GM06990 (cell line): ENCODE measurements at regions not wholly inside any gene's neighbourhood (a gene's known extent, or its start where the extent isn't known, plus 50 kb on each side); places are given as distances from the start of the nearest gene placed in this dataset.
A peak's percentile ranks its signal among the peaks of the same experiment; 100 is the strongest.
"Not testable (repeated sequence)": the region's sequence is repeated elsewhere in the genome, so short reads cannot be mapped to it uniquely, and the experiment has no call there.

Source experiments
- DNase-seq: peaks from one replicate; pipeline ENCODE4 v3.0.0-alpha.2; 2011; ENCODE audit not compliant: insufficient read length; ENCODE audit errors: extremely low read depth
- H3K27me3 ChIP-seq: replicated peaks from 2 replicates; pipeline ENCODE4 v1.6.0; 2011; ENCODE audit warnings: low read length; ENCODE audit not compliant: control insufficient read depth, insufficient read depth
- H3K36me3 ChIP-seq: 2 replicates; pipeline ENCODE4 v1.5.1; 2011; ENCODE audit warnings: low read length; ENCODE audit not compliant: control insufficient read depth, insufficient read depth
- H3K4me3 ChIP-seq: replicated peaks from 2 replicates; pipeline ENCODE4 v1.5.1; 2011; ENCODE audit warnings: low read depth, mild to moderate bottlenecking, control low read depth, low read length
- TF ChIP-seq, protein P1 (sequence below): IDR thresholded peaks from 2 replicates; pipeline ENCODE4 v1.5.1; 2011; ENCODE audit warnings: low read length, control low read depth, mild to moderate bottlenecking, inconsistent platforms; ENCODE audit not compliant: insufficient read depth, poor library complexity, severe bottlenecking

DNA sequence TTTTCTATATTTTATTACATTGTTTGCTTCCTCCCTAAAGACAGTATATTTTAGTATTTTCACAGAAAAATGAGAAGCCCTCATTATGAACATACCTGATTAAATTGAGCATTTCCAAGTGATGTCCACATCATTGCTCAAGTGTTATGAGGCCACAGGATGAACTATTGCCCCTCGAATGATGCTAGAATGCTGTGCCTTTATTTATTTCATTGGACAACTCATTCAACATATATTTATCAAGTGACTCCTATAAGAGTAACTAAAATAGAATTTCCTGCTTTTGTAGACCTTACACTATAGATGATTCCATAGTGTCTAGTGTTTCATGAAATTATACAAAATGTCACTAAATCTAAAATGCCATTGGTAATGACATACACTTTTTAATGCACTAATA, 187.8 kb upstream of the NOTCH2NLA start:
- not testable (repeated sequence) for H3K4me3 ChIP-seq, DNase-seq, H3K27me3 ChIP-seq, H3K36me3 ChIP-seq

DNA sequence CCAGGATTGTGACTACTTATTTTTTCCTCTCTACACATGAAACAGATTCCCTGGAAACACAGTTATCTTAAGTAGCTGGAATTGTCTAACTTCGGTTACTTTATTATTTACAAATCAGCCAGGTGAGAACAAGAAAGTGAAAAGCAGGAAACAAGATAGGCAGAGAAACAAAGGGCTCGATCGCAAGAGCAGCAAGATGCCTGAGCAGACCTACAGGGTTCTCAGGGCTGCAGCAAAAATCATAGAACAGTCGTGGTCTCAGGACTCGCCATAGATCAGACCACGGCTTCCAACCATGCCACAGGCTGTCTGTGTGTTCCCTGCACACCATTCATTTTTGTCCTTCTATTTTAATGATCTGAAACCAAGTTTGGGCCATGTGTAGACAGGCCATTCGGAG, 186.2 kb upstream of the NOTCH2NLA start:
- H3K4me3 ChIP-seq, H3K27me3 ChIP-seq, H3K36me3 ChIP-seq, DNase-seq: not testable (repeated sequence)

DNA sequence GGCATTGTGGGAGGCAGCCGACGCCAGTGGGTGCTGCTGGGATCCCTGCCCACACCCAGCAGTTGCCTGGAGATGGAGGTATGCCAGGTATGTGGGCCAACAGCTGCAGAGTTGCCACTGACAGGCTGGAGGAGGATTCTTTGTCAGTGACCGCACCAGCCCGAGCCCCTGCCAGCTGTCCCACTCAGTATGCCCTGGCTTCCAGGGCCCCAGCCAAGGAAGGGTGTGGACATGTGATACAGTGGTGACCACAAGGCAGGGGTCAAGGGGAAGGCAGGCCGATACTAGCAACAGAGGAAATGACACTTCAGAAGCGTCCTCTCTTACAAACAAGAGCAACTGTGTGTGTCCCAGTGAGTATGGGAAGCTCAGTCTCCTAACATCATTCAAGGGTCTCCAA, 185.1 kb upstream of the NOTCH2NLA start:
- DNase-seq, H3K27me3 ChIP-seq, H3K4me3 ChIP-seq, H3K36me3 ChIP-seq: not testable (repeated sequence)

DNA sequence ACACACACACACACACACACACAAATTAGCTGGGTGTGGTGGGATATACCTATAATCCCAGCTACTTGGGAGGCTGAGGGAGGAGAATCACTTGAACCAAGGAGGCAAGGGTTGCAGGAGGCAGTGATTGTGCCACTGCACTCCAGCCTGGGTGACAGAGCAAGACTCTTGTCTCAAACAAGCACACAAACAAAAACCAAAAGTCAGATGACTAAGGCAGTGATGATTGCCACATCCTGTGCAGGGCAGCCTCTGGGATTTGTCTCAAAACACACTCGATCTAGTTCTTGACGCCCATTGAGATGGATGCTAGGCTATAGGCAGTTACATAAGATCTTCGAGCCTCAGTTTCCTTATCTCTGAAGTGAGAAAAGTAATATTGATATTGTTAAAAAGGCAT, 183.1 kb upstream of the NOTCH2NLA start:
- DNase-seq, H3K4me3 ChIP-seq, H3K36me3 ChIP-seq, H3K27me3 ChIP-seq: not testable (repeated sequence)

DNA sequence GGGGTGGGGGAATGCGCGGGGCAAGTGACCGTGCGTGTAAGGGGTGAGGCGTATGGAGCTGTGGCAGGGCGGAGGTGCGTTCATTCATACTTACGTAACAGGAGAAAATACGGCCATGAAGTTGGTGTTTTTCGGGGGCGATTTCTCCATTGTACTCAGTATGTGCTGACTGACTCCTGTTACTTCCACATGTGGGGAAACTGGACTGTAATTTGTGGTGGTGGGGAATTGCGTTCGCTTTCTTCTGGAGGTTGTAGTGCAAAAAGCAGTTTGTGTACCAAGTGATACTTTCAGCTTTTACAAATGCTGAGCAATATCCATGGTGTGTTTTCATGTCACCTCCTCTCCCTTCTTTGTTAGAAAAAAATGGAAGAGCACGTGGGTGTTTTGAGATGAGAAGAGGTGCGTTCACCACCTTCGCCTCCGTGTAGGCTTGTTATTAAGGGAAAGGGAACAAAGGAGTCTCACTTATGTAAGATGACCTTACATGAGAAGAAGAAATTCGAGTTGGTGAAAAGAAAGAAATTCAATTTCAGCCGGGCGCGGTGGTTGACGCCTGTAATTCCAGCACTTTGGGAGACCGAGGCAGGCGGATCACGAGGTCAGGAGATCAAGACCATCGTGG, 181.1 kb upstream of the NOTCH2NLA start:
- H3K36me3 ChIP-seq, H3K27me3 ChIP-seq, DNase-seq, H3K4me3 ChIP-seq: not testable (repeated sequence)

DNA sequence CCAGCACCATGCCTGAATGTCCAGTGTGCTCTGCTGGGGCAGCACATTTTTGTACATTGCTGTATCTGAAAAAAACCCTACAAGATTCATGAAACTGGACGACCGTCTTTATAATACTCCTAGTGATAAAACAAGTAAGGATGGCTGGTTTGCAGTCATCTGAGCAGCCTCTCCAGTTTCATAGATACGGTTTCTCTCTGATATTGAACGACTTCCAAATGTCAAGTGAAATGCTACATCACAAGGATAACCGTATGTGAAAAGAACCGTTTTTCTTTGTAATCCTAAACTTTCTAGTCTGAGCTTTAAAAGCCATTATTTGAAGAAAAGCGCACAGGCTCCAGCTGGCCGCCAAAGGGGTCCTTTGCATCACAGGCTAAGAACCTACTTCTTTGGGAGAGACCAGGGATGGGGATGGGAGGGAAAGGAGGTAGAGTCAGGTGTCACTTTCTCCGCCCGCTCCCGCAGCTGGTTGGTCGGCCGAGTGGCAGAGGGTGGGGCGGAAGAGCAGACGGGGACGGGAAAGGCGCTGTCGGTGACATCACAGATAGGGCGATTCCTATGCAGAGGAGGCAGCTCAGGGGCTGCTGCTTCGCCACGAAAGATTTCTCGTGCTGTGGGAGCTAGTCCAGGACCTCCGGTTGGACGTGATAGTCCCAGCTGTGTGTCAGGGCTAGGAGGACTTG, 180.4 kb upstream of the NOTCH2NLA start:
- H3K4me3 ChIP-seq, H3K36me3 ChIP-seq, H3K27me3 ChIP-seq, DNase-seq: not testable (repeated sequence)

DNA sequence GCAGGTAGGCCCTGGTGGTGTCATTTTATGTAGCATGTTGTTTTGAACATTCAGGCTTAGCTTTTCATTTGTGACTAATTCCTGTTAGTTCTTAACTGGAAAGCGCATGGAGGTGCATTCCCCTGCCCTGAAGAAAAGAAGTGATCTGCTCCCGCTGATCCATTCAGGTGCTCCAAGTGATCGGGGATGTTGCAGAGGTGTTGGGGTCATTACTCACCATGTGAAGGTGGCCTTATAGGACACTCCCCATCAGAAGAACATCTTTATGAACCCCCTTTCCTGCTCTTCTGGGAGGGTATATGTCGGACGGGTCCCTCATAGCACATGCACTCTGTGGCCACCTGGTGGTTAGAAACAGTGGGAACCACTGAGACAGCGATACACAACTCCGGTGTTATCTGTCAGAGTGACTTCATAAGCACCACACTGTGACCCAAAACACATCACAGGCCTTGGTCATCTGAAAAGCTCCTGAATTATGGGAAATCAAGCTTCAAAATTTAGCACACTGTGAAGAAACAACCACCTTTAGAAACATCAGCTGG, 172.5 kb upstream of the NOTCH2NLA start:
- not testable (repeated sequence) for DNase-seq, H3K4me3 ChIP-seq, H3K36me3 ChIP-seq, H3K27me3 ChIP-seq
- TF ChIP-seq, protein P1, sequence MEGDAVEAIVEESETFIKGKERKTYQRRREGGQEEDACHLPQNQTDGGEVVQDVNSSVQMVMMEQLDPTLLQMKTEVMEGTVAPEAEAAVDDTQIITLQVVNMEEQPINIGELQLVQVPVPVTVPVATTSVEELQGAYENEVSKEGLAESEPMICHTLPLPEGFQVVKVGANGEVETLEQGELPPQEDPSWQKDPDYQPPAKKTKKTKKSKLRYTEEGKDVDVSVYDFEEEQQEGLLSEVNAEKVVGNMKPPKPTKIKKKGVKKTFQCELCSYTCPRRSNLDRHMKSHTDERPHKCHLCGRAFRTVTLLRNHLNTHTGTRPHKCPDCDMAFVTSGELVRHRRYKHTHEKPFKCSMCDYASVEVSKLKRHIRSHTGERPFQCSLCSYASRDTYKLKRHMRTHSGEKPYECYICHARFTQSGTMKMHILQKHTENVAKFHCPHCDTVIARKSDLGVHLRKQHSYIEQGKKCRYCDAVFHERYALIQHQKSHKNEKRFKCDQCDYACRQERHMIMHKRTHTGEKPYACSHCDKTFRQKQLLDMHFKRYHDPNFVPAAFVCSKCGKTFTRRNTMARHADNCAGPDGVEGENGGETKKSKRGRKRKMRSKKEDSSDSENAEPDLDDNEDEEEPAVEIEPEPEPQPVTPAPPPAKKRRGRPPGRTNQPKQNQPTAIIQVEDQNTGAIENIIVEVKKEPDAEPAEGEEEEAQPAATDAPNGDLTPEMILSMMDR: peak; percentile 30

DNA sequence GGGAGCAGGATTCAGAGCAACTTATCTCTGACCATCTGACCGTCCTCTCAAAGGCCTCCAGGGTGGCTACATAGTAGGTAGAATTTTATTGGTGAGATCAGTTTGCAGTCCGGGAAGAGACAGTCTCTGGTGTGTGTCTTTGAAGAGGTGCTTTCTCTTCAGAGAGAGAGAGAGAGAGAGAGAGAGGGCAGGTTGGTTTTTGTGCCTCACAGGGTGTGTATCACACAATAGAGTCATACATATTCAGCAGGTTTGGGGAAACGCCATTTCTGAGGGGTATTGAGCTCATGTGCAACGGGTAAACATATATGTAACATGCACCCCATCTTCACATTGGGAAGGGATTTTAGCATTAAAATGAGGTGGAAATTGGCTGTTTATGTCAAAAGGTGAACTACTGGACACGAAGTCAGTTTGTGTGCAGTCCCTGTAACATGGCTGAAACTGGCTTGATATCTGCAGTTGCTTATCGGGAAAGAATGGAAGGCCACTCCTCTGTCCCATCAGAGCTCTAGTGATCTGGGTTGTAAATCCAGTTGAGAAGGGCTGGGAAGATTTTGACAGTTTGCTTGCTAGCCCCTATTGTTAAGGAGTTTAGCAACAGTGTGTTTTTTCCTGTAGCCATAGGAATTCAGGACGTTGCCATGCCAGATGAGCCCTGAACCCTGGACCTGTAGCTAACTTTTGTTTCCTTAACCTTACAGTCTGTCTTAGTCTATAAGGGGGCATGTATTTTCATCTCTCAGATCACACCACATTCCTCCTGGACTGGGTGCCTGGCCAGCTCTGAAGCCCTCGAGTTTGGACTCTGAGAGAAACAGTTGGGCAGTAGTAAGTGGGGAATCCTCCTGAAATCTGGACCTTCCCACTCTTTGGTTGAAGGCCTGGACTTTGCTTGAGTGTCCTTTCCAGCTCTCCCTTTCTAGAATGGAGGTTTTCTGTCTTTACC, 171.6 kb upstream of the NOTCH2NLA start:
- H3K36me3 ChIP-seq, H3K27me3 ChIP-seq, H3K4me3 ChIP-seq, DNase-seq: not testable (repeated sequence)

DNA sequence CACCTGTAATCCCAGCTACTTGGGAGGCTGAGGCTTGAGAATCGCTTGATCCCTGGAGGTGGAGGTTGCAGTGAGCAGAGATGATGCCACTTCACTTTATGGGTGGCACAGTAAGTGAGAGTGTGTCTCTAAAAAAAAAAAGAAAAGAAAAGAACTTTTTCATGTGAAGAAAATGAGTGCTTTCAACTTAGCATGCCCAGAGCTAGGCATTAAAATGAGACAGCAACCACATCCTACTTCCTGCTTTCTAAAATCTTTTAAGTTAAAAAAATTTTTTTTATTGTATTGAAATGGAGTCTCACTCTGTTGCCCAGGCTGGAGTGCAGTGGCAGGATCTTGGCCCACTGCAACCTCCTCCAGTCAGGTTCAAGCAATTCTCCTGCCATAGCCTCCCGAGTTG, 170.4 kb upstream of the NOTCH2NLA start:
- H3K36me3 ChIP-seq, DNase-seq, H3K4me3 ChIP-seq, H3K27me3 ChIP-seq: not testable (repeated sequence)

DNA sequence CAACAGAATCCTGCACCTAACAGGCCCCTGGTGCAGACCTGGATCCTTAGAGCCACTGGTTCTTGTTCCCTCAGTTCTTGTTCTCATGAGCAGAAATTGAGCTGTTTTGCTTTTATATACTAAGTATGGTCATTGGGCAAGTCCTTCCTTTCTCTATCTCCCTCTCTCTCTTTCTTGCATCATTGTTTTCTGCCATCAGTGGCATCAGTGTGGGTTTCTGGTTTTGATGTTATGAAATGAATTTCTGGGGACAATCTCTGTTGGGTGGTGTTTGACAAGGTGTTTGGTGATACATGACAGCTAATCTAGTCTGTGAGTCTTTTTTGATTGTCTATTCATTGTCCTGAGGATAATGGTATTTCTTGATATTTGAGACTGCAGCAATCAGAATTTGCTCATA, 168.0 kb upstream of the NOTCH2NLA start:
- not testable (repeated sequence) for H3K4me3 ChIP-seq, DNase-seq, H3K36me3 ChIP-seq, H3K27me3 ChIP-seq

DNA sequence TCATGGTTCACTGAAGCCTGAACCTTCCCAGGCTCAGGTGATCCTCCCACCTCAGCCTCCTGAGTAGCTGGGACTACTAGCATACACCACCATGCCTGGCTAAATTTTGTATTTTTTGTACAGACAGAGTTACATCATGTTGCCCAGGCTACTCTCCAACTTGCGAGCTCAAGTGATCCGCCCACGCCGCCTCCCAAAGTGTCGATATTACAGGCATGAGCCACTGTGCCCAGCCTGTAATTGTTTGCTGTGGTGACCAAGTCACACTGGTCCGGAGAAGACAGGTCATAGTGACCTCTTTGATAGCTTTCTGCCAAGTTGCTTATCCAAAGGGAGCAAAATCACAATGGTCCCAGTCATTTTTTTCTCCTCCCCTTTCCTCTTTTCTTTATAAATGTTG, 167.4 kb upstream of the NOTCH2NLA start:
- DNase-seq, H3K36me3 ChIP-seq, H3K4me3 ChIP-seq, H3K27me3 ChIP-seq: not testable (repeated sequence)

DNA sequence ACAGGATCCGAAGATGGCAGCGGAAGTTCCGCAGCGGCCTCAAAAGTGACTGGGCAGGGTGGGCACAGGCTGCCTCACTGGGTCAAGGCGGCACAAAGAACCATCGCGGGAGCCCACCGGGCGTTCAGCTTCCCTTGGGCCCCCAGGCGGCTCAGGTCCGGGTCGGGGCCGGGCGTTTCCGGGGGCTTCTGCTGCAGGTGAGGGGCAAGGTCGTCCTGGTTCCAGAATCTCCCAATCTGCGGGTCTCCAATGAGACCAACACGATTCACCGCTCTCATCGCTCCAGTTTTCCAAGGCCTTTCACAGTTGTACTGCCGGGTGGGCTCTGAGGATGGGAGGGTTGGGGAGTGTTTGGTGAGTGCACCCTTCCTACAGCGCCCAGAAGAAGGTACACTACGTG, 165.0 kb upstream of the NOTCH2NLA start:
- not testable (repeated sequence) for H3K36me3 ChIP-seq, H3K27me3 ChIP-seq, H3K4me3 ChIP-seq, DNase-seq

DNA sequence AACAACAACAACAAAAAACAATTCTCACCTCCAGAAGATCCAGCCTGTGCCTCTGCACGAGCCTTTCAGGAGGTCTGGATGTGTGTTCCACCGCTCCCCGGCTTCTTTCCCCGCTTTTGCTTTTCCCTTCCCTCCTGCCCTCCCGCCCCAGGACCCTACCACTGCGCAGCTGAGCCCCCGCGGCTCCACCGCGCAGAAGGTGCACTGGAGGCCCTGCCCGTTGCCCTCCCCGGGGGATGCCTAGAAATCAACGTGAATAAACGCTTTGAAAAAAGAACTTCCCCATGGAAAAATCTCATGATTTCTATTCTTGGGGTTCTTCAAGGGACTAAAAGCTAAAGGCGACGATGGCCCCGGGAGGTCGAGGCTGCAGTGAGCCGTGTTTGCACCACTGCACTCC, 164.3 kb upstream of the NOTCH2NLA start:
- DNase-seq, H3K36me3 ChIP-seq, H3K4me3 ChIP-seq, H3K27me3 ChIP-seq: not testable (repeated sequence)
